ENCODE measurements at regions not wholly inside any gene's neighbourhood (a gene's known extent, or its start where the extent isn't known, plus 50 kb on each side); places are given as distances from the start of the nearest gene placed in this dataset.
"Not testable (repeated sequence)": the region's sequence is repeated elsewhere in the genome, so short reads cannot be mapped to it uniquely, and the experiment has no call there.

- not testable (repeated sequence) for TF ChIP-seq EZH2 (IDR thresholded peaks at IDR 0.05; ENCODE audit: insufficient read depth, poor library complexity, severe bottlenecking); EZH2phosphoT487 (IDR thresholded peaks at IDR 0.05; ENCODE audit: insufficient read depth, low read depth)
These were observed 782.4 kb downstream of the METTL15 start for GRCh38 chr11:28890601-28891040.
